HepG2 (cell line): ENCODE measurements at regions not wholly inside any gene's neighbourhood (a gene's known extent, or its start where the extent isn't known, plus 50 kb on each side); places are given as distances from the start of the nearest gene placed in this dataset.

Source experiments
- CEBPB ChIP-seq: IDR thresholded peaks from 2 replicates; pipeline ENCODE4 v1.6.1; 2011; ENCODE audit warnings: low read depth, low read length, improper control_type of control experiment, borderline replicate concordance
- EZH2 ChIP-seq: conservative IDR thresholded peaks from 2 replicates; pipeline ENCODE4 v1.6.1; 2012; ENCODE audit warnings: mild to moderate bottlenecking, low read depth, low read length, moderate library complexity
- GLI4 ChIP-seq: sonication (generic); formaldehyde crosslinking; IDR thresholded peaks from 2 replicates; pipeline ENCODE4 v1.5.1; 2020; ENCODE audit warnings: missing genetic modification reagents, mild to moderate bottlenecking, moderate library complexity, borderline replicate concordance
- HNRNPH1 ChIP-seq: fragments of 200-400 bp; formaldehyde crosslinking; optimal IDR thresholded peaks from 2 replicates; pipeline ENCODE3; 2017; ENCODE audit warnings: mild to moderate bottlenecking, low read depth, low read length
- MEF2D ChIP-seq: sonication (generic); formaldehyde crosslinking; IDR thresholded peaks from 2 replicates; pipeline ENCODE4 v1.5.1; 2020; ENCODE audit warnings: mild to moderate bottlenecking, missing genetic modification reagents
- MYNN ChIP-seq: sonication (generic); formaldehyde crosslinking; IDR thresholded peaks from 2 replicates; pipeline ENCODE4 v1.4.0; 2020; ENCODE audit warnings: mild to moderate bottlenecking, low read depth, missing genetic modification reagents
- POLR2A ChIP-seq, 2 experiments: IDR thresholded peaks; 2 replicates each; pipeline ENCODE4 v1.6.1; 2011; ENCODE audit warnings: low read depth in 2 of 2, low read length in 2 of 2, mild to moderate bottlenecking in 1 of 2, moderate library complexity in 1 of 2; ENCODE audit not compliant: insufficient read depth in 1 of 2
- RAD51 ChIP-seq: fragments of 450-650 bp; IDR thresholded peaks from 2 replicates; pipeline ENCODE4 v1.6.1; 2016; ENCODE audit warnings: borderline replicate concordance
- SP1 ChIP-seq, 2 experiments: fragments of 450-650 bp in 1 of 2; sonication (generic) in 1 of 2; formaldehyde crosslinking in 1 of 2; IDR thresholded peaks; 2 replicates each; pipeline versions ENCODE4 v1.4.0 to v1.6.1; 2016 to 2020; ENCODE audit warnings: missing genetic modification reagents in 1 of 2
- ZNF317 ChIP-seq: sonication (generic); formaldehyde crosslinking; IDR thresholded peaks from 2 replicates; pipeline ENCODE4 v1.5.0; 2020; ENCODE audit warnings: mild to moderate bottlenecking, missing genetic modification reagents
- ZSCAN31 ChIP-seq: sonication (generic); formaldehyde crosslinking; IDR thresholded peaks from 2 replicates; pipeline ENCODE4 v1.5.0; 2020; ENCODE audit warnings: low read depth, mild to moderate bottlenecking, missing genetic modification reagents
- TF ChIP-seq, protein P1 (sequence below): sonication (generic); formaldehyde crosslinking; conservative IDR thresholded peaks from 2 replicates; pipeline ENCODE4 v1.8.0; 2022; ENCODE audit warnings: missing genetic modification reagents
- TF ChIP-seq, protein P2 (sequence below): sonication (generic); formaldehyde crosslinking; IDR thresholded peaks from 2 replicates; pipeline ENCODE4 v1.5.0; 2020; ENCODE audit warnings: mild to moderate bottlenecking, missing genetic modification reagents, moderate library complexity

DNA sequence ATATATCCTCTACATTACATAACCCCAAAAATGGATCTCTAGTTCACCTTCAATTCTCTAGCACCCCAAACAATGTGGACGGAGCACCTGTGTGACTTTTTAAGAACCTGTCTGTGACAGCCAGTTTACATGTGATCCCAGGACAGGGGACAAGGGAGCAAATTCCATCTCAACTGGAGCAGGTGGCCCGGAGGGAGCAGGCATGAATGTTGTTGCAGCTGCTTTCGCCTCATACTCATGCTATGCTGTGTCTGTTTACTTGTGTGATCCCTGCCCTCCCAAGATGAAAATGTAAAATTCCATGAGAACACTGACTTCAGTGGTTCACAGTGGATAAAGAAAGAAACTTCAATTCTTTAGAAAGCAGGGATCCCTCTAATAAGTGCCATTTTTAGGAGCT lies 600.3 kb downstream of the CDH26 start:
- TF ChIP-seq HNRNPH1 (no peak), MEF2D (CRISPR knock-in tag) (no peak), EZH2 (no peak), CEBPB (no peak), MYNN (CRISPR knock-in tag) (no peak), ZNF317 (CRISPR knock-in tag) (no peak), ZSCAN31 (CRISPR knock-in tag) (no peak), SP1 (IDR thresholded peaks at IDR 0.05) (no peak), SP1 (CRISPR knock-in tag; IDR thresholded peaks at IDR 0.05) (no peak), RAD51 (no peak), GLI4 (no peak), POLR2A (IDR thresholded peaks at IDR 0.05; ENCODE audit: insufficient read depth in 1 of 2, low read depth in 2 of 2, low read length in 2 of 2) (no peak)
- TF ChIP-seq, protein P1, sequence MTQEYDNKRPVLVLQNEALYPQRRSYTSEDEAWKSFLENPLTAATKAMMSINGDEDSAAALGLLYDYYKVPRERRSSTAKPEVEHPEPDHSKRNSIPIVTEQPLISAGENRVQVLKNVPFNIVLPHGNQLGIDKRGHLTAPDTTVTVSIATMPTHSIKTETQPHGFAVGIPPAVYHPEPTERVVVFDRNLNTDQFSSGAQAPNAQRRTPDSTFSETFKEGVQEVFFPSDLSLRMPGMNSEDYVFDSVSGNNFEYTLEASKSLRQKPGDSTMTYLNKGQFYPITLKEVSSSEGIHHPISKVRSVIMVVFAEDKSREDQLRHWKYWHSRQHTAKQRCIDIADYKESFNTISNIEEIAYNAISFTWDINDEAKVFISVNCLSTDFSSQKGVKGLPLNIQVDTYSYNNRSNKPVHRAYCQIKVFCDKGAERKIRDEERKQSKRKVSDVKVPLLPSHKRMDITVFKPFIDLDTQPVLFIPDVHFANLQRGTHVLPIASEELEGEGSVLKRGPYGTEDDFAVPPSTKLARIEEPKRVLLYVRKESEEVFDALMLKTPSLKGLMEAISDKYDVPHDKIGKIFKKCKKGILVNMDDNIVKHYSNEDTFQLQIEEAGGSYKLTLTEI (CRISPR knock-in tag), result no peak
- TF ChIP-seq, protein P2, sequence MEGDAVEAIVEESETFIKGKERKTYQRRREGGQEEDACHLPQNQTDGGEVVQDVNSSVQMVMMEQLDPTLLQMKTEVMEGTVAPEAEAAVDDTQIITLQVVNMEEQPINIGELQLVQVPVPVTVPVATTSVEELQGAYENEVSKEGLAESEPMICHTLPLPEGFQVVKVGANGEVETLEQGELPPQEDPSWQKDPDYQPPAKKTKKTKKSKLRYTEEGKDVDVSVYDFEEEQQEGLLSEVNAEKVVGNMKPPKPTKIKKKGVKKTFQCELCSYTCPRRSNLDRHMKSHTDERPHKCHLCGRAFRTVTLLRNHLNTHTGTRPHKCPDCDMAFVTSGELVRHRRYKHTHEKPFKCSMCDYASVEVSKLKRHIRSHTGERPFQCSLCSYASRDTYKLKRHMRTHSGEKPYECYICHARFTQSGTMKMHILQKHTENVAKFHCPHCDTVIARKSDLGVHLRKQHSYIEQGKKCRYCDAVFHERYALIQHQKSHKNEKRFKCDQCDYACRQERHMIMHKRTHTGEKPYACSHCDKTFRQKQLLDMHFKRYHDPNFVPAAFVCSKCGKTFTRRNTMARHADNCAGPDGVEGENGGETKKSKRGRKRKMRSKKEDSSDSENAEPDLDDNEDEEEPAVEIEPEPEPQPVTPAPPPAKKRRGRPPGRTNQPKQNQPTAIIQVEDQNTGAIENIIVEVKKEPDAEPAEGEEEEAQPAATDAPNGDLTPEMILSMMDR (CRISPR knock-in tag), result no peak
